HEK293T (cell line): ENCODE measurements at regions not wholly inside any gene's neighbourhood (a gene's known extent, or its start where the extent isn't known, plus 50 kb on each side); places are given as distances from the start of the nearest gene placed in this dataset.

Source experiments
- ARNT ChIP-seq: fragments of 450-650 bp; IDR thresholded peaks from 2 replicates; pipeline ENCODE4 v1.6.1; 2017; ENCODE audit warnings: mild to moderate bottlenecking
- ELF4 ChIP-seq: fragments of 450-650 bp; IDR thresholded peaks from 2 replicates; pipeline ENCODE4 v1.6.1; 2017; ENCODE audit warnings: antibody characterized with exemption
- FOXA1 ChIP-seq: fragments of 450-650 bp; IDR thresholded peaks from 2 replicates; pipeline ENCODE4 v1.6.1; 2016; ENCODE audit warnings: mild to moderate bottlenecking
- FOXM1 ChIP-seq: fragments of 450-650 bp; IDR thresholded peaks from 2 replicates; pipeline ENCODE4 v1.6.1; 2017; ENCODE audit warnings: mild to moderate bottlenecking, borderline replicate concordance
- HDGF ChIP-seq: fragments of 450-650 bp; IDR thresholded peaks from 2 replicates; pipeline ENCODE4 v1.6.1; 2017; ENCODE audit warnings: antibody characterized with exemption, borderline replicate concordance
- SP1 ChIP-seq: fragments of 450-650 bp; IDR thresholded peaks from 2 replicates; pipeline ENCODE4 v1.6.1; 2017
- ZNF384 ChIP-seq: fragments of 450-650 bp; IDR thresholded peaks from 2 replicates; pipeline ENCODE4 v1.6.1; 2016

DNA sequence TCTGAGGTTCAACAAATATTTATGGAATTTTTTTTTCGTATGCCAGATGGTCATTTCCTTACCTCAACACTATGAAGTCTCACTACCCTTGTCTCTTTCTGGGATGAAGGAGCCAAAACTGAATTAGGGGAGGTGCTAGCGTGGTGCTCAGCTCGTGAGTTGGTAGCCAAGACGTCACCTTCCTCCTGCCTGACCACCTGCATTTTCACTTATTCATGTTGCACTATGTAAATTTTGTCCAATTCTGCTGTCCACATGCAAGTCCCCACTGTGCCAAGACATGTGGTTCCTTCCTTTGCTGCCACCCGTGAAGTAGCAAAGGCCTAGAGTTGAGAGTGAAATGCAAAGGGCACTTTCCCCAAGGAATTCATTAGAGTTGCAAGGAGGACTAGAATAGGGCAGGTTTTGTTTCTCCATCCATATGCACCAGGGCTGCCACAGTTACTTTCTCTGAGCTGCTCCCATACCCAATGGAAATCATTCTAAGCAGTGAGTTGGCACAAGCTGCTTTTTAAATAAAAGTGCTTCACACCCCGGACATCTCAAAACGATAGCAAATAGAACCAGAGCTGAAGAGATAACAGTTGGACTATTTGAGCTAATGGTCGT, 591.3 kb upstream of the NOX3 start:
- TF ChIP-seq FOXM1: no peak
- no peak for TF ChIP-seq FOXA1
- no peak for TF ChIP-seq ELF4
- no peak for TF ChIP-seq HDGF
- TF ChIP-seq ARNT: no peak
- no peak for TF ChIP-seq ZNF384
- no peak for TF ChIP-seq SP1
